Astrocyte (in vitro differentiated cells and primary cell): ENCODE measurements at regions not wholly inside any gene's neighbourhood (a gene's known extent, or its start where the extent isn't known, plus 50 kb on each side); places are given as distances from the start of the nearest gene placed in this dataset.

ENCODE experiments used
- DNase-seq: peaks from one replicate; pipeline ENCODE4 v3.0.0-alpha.2; 2010; ENCODE audit warnings: low read depth
- FAIRE-seq: peaks from 2 replicates; lab custom pipeline; 2011; peaks lifted over from hg19 to GRCh38; lab: Jason Lieb, UNC
- H2AFZ ChIP-seq: 2 replicates; pipeline ENCODE4 v1.6.0; 2012; ENCODE audit warnings: low read depth, low read length, inconsistent platforms
- H3K27ac ChIP-seq: 2 replicates; pipeline ENCODE4 v1.5.1; 2011; ENCODE audit warnings: low read depth, low read length, inconsistent platforms
- H3K27me3 ChIP-seq: 2 replicates; pipeline ENCODE4 v1.6.0; 2011; ENCODE audit warnings: low read length, inconsistent platforms; ENCODE audit not compliant: insufficient read depth
- H3K36me3 ChIP-seq: 2 replicates; pipeline ENCODE4 v1.5.1; 2011; ENCODE audit warnings: low read length, inconsistent platforms; ENCODE audit not compliant: insufficient read depth
- H3K4me1 ChIP-seq: 2 replicates; pipeline ENCODE4 v1.5.1; 2011; ENCODE audit warnings: low read length, inconsistent platforms; ENCODE audit not compliant: insufficient read depth
- H3K4me2 ChIP-seq: 2 replicates; pipeline ENCODE4 v1.6.0; 2012; ENCODE audit warnings: low read length, inconsistent platforms
- H3K4me3 ChIP-seq: 2 replicates; pipeline ENCODE4 v1.5.1; 2011; ENCODE audit warnings: low read depth, mild to moderate bottlenecking, low read length, inconsistent platforms; ENCODE audit not compliant: insufficient read depth
- H3K79me2 ChIP-seq: 2 replicates; pipeline ENCODE4 v1.6.0; 2012; ENCODE audit warnings: mild to moderate bottlenecking, low read length, inconsistent platforms; ENCODE audit not compliant: insufficient read depth
- H3K9ac ChIP-seq: 2 replicates; pipeline ENCODE4 v1.6.0; 2012; ENCODE audit warnings: mild to moderate bottlenecking, low read length, inconsistent platforms
- H3K9me3 ChIP-seq: 2 replicates; pipeline ENCODE4 v1.5.1; 2012; ENCODE audit warnings: low read depth, mild to moderate bottlenecking, low read length, inconsistent platforms; ENCODE audit not compliant: insufficient read depth
- H4K20me1 ChIP-seq: 2 replicates; pipeline ENCODE4 v1.6.0; 2012; ENCODE audit warnings: low read length, inconsistent platforms; ENCODE audit not compliant: insufficient read depth
- H3K27ac Mint-ChIP-seq: one replicate; pipeline ENCODE4 v1.8.0; 2021; ENCODE audit warnings: mild to moderate bottlenecking, mixed read lengths; ENCODE audit not compliant: unreplicated experiment
- H3K27me3 Mint-ChIP-seq: one replicate; pipeline ENCODE4 v1.8.0; 2021; ENCODE audit warnings: low read depth, mixed read lengths; ENCODE audit not compliant: unreplicated experiment
- H3K36me3 Mint-ChIP-seq: one replicate; pipeline ENCODE4 v1.8.0; 2021; ENCODE audit warnings: low read depth, mixed read lengths; ENCODE audit not compliant: unreplicated experiment
- H3K4me1 Mint-ChIP-seq: one replicate; pipeline ENCODE4 v1.8.0; 2021; ENCODE audit warnings: low read depth, mixed read lengths; ENCODE audit not compliant: unreplicated experiment
- H3K4me3 Mint-ChIP-seq: one replicate; pipeline ENCODE4 v1.8.0; 2021; ENCODE audit warnings: mild to moderate bottlenecking, moderate library complexity, mixed read lengths; ENCODE audit not compliant: unreplicated experiment
- H3K9me3 Mint-ChIP-seq: one replicate; pipeline ENCODE4 v1.8.0; 2021; ENCODE audit warnings: mild to moderate bottlenecking, mixed read lengths; ENCODE audit not compliant: unreplicated experiment
- EZH2 ChIP-seq: IDR thresholded peaks from 2 replicates; pipeline ENCODE4 v1.6.1; 2012; ENCODE audit warnings: mild to moderate bottlenecking, low read length, inconsistent platforms; ENCODE audit not compliant: insufficient read depth
- TF ChIP-seq, protein P1 (sequence below): IDR thresholded peaks from 2 replicates; pipeline ENCODE4 v1.5.1; 2011; ENCODE audit warnings: low read depth, mild to moderate bottlenecking, inconsistent platforms, low read length, moderate library complexity; ENCODE audit not compliant: insufficient read depth

DNA sequence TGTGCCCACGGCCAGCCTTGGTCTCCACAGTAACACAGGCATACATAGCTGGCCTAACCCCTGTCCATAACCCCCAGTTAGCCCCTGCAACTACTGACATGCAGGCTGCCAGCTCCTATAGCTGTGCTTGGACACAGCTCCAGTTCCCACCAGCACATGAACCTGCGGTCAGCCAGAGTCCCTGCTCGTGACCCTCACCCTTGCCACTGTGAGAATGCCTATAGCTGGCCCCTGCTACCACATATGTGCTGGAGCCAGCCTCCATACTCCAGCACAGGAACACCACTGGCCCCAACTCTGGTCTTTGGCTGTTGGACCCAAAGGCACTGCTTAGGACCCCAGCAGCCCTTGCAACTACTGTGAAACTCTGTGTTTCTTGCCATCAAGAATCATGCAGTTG, 930.9 kb downstream of the ADGRL3 start:
- peaks cover 7% of the 10 kb centered on the region for H3K4me1 Mint-ChIP-seq
- FAIRE-seq, result no peak

DNA sequence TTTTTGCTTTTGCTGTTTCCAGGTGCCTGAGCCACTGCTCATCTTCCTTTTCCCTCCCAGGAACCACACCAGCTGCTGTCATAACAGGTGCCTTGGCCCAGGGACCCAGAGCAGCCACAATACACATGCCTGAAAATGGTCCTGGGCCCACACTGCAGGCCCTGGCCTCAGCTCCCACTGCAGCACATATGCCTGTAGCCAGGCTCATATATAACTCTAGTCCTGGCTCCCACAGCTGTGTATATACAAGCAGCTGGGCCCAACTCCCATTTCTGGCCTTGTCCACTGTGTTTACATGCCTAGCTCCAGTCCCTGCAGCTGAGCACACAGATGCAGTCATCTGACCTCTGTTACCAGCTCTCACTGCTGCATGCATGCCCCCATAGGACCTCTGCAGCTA, 930.5 kb downstream of the ADGRL3 start:
- Mint-ChIP-seq H3K36me3 (peaks cover 2% of the 10 kb centered on the region), H3K27ac (no peak overlapping the region), H3K27me3 (no peaks in the 10 kb centered on the region), H3K4me1 (peaks cover 6% of the 10 kb centered on the region), H3K9me3 (peaks cover 8% of the 10 kb centered on the region), H3K4me3 (no peak overlapping the region)
- no peak overlapping the region for H2AFZ ChIP-seq
- H3K4me3 ChIP-seq, result no peak overlapping the region
- DNase-seq (no peak), FAIRE-seq (no peak)
- no peak overlapping the region for H3K27ac ChIP-seq
- no peaks in the 10 kb centered on the region for H3K79me2 ChIP-seq
- H3K9ac ChIP-seq, result no peak overlapping the region
- no peaks in the 10 kb centered on the region for H3K9me3 ChIP-seq
- no peaks in the 10 kb centered on the region for H3K36me3 ChIP-seq
- H4K20me1 ChIP-seq, result no peaks in the 10 kb centered on the region
- H3K27me3 ChIP-seq, result no peaks in the 10 kb centered on the region
- no peak overlapping the region for H3K4me2 ChIP-seq
- TF ChIP-seq, protein P1, sequence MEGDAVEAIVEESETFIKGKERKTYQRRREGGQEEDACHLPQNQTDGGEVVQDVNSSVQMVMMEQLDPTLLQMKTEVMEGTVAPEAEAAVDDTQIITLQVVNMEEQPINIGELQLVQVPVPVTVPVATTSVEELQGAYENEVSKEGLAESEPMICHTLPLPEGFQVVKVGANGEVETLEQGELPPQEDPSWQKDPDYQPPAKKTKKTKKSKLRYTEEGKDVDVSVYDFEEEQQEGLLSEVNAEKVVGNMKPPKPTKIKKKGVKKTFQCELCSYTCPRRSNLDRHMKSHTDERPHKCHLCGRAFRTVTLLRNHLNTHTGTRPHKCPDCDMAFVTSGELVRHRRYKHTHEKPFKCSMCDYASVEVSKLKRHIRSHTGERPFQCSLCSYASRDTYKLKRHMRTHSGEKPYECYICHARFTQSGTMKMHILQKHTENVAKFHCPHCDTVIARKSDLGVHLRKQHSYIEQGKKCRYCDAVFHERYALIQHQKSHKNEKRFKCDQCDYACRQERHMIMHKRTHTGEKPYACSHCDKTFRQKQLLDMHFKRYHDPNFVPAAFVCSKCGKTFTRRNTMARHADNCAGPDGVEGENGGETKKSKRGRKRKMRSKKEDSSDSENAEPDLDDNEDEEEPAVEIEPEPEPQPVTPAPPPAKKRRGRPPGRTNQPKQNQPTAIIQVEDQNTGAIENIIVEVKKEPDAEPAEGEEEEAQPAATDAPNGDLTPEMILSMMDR, result no peak
- no peak for TF ChIP-seq EZH2
- peaks cover 4% of the 10 kb centered on the region for H3K4me1 ChIP-seq

More for the DNA sequence above, 930.9 kb downstream of the ADGRL3 start:
- H3K79me2 ChIP-seq, result no peaks in the 10 kb centered on the region
- H3K4me3 ChIP-seq, result no peak overlapping the region
- no peak overlapping the region for H3K9ac ChIP-seq
- H2AFZ ChIP-seq, result no peak overlapping the region
- H3K4me1 ChIP-seq, result peaks cover 4% of the 10 kb centered on the region
- DNase-seq, result no peak
- H3K36me3 ChIP-seq, result no peaks in the 10 kb centered on the region
- no peak overlapping the region for H3K27ac ChIP-seq
- no peak for TF ChIP-seq EZH2
- TF ChIP-seq, protein P1, result no peak
- no peaks in the 10 kb centered on the region for H3K27me3 ChIP-seq
- no peaks in the 10 kb centered on the region for H3K9me3 ChIP-seq
- peaks cover 8% of the 10 kb centered on the region for H3K9me3 Mint-ChIP-seq
- H3K27me3 Mint-ChIP-seq, result no peaks in the 10 kb centered on the region
- H3K36me3 Mint-ChIP-seq, result peaks cover 2% of the 10 kb centered on the region
- no peak overlapping the region for H3K4me2 ChIP-seq
- no peak overlapping the region for H3K27ac Mint-ChIP-seq
- no peaks in the 10 kb centered on the region for H4K20me1 ChIP-seq
- no peak overlapping the region for H3K4me3 Mint-ChIP-seq

DNA sequence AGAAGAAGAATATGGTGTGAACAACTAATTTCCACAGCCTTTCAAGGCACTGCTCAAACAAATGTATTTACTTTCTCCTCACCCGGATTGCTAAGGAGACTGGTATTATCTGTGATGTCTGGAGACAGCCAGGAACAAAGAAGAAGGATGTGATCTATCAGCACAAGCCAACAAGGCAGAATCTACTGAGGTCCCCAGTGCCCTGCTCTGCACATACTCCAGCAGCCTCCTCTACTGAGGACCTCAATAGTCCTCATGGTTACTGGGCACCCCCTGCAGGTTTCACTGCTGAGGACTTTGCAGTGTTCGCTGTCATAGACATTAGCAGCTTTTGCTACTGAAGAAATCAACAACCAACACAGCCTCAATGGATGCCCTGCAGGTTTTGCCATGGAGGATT, 930.1 kb downstream of the ADGRL3 start:
- Mint-ChIP-seq H3K4me3 (no peak overlapping the region), H3K36me3 (peaks cover 2% of the 10 kb centered on the region), H3K9me3 (peaks cover 8% of the 10 kb centered on the region), H3K4me1 (peaks cover 3% of the 10 kb centered on the region), H3K27ac (no peak overlapping the region), H3K27me3 (no peaks in the 10 kb centered on the region)
- Histone ChIP-seq H3K27ac (no peak overlapping the region), H3K36me3 (no peaks in the 10 kb centered on the region), H3K79me2 (no peaks in the 10 kb centered on the region), H3K4me1 (peaks cover 2% of the 10 kb centered on the region), H3K27me3 (no peaks in the 10 kb centered on the region), H3K4me2 (no peak overlapping the region), H4K20me1 (no peaks in the 10 kb centered on the region), H2AFZ (no peak overlapping the region), H3K4me3 (no peak overlapping the region), H3K9ac (no peak overlapping the region), H3K9me3 (no peaks in the 10 kb centered on the region)
- TF ChIP-seq, protein P1, result no peak
- TF ChIP-seq EZH2, result no peak
- DNase-seq, result no peak
- no peak for FAIRE-seq
